Activated CD8-positive, alpha-beta memory T cell treated with anti-CD3 and anti-CD28 coated beads for 24 hours (primary cell): ENCODE measurements at regions not wholly inside any gene's neighbourhood (a gene's known extent, or its start where the extent isn't known, plus 50 kb on each side); places are given as distances from the start of the nearest gene placed in this dataset.
A peak's percentile ranks its signal among the peaks of the same experiment; 100 is the strongest.

Source experiments
- DNase-seq: peaks from one replicate; pipeline ENCODE4 v3.0.0-alpha.2; 2020

DNA sequence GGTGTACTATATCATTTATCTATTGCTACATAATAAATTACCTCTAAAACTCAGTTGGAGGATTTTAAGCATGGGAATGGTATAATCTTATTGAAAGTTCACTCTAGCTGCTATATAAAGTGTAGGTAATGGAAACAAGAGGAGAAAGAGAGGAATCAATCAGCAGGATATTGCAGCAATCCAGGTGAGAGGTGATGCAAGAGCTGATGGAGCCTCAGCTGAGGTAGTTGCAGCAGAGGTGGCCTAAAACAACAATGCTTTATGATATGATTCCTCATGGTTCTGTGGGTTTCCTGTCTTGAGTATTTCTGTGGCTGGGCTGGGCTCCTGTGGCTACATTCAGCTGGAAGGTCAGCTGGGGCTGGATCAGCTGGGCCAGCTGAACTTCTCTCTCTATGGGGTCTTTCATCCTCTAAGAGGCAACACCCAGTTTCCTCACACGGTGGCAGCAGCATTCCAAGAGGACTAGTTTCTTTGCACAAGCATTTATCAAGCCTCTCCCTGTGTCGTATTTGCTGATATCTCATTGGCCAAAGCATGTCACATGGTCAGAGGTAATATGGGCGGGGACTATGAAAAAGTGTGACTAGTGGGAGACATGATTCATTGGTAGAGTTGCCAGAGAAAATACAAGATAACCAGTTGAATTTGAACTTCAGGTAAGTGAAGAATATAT lies 135.4 kb upstream of the LARGE1 start:
- no peak for DNase-seq

DNA sequence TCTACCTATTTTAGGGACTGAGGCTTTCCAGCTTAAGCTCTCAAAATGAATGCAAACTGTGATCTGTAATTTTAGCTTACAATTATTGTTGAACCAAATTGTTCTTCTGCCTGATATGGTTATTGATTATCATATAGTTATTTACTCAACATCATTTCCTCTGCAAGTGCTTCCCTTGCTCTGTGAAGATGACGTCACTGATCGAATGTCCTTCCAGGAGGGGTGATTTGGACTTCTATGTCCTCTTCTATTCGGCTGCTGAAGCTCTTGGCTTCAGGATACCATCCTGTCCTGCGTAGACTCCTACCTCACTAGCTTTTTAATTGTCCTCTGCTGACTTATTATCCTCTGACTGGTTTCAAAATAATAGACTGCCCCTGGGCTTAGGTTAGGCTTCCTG lies 137.4 kb upstream of the LARGE1 start:
- no peak for DNase-seq

DNA sequence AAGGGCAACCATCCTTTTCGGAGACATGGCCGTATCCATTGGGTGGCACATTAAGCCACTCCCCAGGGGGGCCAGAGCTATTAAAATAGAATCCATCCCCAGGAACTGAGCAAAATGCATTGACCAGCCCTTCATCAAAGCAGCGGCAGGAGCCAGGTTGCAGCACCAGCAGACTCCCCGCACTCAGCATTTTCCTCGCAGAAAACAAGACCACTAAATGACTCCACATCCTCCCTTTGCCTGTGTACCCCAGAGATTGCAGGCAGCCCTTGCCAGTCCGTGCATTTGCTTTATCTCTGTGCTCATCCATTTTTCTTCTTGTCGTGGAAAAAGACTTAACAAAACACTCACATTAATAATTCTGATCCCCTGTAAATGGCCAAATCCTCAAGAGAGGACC lies 144.4 kb upstream of the LARGE1 start:
- DNase-seq, result no peak

DNA sequence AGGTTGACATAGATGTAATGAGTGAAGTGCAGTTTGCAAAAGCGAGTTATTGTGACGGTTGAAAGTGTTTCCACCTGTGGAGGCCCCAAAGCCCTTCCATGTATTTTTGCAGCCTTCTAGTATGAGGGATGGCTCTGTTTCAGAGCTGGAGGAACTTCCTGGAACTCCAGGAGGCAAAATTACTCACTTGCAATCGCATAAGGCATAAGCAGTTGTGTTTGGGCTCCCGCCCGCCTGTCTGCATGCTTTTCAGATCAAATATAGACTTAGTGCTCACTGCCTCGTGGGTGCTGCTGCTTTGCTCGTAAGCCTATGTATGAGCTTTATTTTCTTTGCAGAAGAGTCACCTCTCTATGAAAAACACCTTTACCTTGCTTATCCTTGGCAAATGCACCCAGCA lies 146.8 kb upstream of the LARGE1 start:
- DNase-seq, result no peak

DNA sequence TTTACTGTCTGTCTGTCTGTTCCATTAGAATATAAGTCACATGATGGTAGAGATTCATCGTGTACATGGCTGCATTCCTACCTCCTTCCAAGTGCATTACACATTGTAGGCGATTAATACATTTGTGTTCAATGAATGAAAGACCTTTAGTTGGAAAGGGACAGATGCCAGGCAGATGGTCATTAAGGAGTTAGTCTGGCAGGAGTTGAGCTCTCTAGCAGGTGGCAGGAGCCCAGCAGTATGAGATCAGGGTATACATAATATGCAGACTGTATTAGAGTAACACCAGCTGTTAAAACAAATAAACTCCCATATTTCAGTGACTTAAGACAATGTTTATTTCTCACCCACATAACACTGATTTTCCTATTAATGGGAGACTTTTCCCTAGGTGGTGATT lies 147.7 kb upstream of the LARGE1 start:
- DNase-seq, result no peak

DNA sequence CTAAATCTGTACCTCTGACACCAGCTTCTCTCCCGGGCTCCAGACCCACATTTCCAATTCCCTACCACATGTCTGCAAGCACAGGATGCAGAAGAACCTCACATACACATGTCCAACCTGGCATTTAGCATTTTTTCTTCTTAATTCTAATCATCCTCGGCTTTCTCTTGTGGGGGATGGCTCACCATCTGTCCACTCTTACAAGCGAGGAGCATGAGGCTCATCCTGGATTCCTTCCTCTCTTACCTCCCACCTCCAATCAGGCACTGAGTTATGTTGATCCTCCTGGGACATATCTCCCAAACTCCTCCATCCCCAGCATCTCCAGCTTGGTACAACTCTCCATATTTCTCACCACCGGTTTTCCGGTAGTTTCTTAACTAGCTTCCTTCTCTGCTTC lies 149.8 kb upstream of the LARGE1 start:
- no peak for DNase-seq

DNA sequence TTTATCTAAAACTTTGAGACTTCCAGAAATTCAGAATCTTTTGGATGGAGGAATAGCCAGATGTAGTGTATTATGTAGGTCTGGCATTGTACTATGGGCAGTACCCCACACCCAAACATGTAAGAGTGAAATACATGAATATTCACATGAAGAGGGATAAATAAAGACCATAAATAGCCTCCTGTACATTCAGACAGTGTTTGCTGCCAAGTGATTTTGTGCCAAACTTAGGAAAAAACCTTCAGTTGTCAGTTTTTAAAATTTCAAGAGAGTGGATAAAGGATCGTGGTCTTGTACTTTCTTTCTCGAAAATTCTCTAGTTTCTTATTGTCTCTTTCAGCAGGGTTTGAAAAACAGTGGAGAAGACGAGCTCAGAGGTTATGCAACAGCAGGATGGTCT lies 150.3 kb upstream of the LARGE1 start:
- no peak for DNase-seq

DNA sequence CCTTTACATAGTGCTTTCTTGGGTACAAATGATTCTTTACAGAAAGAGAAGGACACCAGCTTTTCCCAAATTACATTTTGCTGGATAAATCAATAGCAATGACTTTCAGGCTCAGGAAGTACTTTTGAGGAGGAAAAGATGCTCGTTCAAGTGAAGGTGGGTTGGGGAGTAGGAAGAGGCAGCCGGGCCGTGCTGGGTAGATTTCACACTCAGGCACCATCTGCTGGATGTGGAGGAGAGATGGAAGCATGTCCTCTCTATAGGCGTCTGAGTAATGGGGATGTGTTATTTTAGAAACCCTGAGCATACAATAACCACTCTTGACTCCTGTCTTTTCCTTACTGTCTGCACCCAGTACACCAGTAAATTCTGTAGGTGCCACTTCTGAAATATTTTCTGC lies 152.3 kb upstream of the LARGE1 start:
- DNase-seq, result no peak

DNA sequence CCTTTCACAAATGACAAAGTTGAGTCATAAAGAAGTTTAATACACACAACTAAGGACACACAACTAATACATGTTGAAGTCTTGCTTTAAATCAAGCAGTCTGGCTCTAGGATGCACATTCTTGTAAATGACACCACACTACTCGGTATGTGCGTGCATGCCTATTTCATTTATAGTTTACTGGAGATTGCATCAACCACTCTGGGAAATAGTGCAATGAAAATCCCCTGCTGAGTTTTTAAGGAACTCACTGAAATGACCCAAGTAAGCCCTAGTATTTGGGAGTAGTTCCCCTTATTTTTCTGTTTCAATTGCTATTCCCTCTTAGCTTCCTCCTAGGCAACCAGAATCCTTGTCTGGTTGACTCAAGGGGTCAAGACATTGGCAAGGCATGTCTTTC lies 160.2 kb upstream of the LARGE1 start:
- no peak for DNase-seq

DNA sequence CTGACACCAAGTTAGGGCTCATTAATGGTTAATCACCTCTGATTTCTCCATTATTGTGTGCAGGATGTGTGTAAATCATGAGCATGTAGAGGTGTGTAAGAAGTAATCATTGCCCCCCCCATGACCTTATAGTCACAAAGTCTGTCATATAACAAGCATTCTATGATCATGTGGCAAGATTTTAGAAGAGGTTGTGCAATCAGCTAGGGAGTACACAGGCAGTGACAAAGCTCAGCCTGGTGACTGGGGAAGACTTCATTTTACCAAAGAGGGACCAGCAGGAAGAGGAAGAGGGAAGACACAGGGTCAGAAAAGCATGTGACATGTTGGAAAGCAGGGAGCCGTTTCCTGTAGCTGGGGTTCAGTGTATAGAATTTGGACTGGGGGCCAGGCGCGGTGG lies 176.5 kb upstream of the LARGE1 start:
- DNase-seq, result no peak

DNA sequence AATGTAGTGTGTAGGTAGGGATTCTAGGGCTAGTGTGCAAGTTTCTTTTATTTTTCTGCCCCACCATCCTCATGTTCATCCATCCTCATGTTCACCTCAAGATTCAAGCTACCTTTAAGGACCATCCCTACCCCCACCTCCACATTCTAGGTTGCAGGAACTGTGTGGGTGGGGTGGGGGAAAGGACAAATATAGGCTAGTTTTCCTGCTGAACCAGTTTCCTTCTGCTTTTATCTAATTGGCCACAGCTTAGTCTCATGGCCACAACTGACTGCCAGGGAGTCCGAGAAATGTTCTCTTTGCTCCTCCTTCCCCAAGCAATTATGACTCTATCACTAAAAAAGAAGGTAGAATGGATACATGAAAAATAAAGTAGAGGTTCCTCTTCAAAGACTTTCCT lies 179.0 kb upstream of the LARGE1 start:
- DNase-seq, result no peak

DNA sequence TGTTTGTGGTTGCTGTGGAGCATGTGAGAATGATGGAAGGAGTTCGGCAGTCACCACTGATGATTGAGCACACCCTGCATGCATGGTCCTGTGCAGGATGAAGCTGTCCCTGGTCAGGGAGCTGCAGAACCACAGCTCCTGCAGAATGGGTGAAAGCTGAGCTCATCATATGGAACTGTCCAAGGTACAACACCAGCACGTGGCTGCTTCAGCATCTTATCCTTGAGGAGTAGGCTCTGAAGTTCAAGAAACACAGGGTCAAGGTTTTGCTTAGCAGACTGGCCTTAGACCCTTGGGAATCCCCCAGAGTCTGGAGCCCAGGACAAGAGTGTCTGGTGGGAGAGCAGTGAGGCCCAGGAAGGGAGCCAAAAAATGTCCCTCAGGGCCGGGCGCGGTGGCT lies 182.4 kb upstream of the LARGE1 start:
- DNase-seq, result no peak

DNA sequence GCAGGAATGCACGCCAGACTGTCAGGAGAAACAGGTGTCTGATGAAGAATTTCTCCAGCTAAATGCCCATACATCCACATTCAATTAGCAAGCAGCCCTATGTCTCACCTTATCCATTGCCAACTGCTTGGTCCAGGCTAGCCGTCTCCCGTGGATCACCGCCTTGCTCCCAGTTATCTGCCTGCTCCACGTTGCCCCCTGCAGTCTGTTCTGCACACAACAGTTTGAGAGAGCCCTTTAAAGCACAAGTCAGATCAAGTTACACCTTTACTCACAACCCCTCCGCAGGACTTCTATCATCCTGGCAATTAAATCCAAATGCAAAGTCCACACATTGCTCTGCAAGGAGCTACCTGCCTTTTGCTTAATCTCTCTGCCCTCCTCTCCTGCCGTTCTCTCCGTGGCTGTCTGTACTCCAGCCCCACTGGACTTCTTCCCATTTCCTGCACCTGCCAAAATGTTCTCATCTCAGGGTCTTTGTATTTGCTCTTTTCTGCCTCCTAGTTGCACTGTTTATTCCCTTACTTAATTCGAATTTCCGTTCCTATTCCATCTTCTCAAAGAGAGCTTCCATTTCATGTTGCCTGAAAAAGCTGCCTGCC lies 185.3 kb upstream of the LARGE1 start:
- DNase-seq, result no peak

DNA sequence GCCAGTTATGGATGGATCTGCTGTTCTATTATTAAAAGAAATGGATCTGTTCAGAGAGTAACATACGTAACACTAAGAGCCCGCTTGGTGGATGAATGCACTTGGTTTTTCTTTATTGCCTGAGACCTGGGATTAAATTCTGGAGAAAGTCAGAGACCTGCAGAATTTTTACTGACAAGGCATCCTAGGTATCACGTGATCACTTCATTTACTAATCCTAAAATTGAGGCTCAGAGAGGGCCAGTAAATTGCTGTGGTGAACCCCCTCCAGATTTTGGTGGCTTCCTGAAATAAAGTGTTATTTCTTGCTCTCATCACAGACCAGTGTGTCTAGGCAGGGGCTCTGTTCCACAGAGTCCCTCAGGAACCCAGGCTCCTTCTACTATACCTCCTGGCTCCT lies 187.9 kb upstream of the LARGE1 start:
- DNase-seq, result no peak

DNA sequence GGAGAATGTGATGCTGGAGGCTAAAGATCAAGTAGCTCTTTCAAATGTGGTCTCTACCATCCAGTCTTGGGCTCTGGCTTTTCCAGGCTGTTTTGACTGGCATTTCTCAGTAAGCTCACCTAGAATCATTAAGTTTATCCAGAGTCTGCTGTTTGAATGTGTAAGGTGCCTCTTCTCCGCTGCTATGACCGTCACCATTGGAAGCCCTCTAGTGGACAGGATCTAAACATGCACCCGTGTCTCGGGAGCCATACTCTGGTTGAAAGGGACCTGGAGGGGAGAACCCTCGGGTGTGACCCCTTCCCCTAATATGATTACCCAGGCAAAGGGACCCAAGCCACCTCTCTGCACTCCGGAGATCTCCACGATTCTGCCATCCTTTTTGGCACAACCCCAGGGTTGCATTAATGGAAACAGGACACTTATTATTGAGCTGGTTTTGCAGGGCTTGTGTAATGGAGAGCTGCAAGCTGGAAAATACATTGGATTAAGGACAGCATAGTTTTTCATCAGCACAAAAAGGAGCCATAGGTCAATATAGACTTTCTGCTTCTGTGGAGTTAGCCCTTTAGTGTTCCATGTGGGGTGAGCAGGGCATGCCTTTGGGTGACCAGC lies 191.0 kb upstream of the LARGE1 start:
- peak; percentile 58 for DNase-seq

DNA sequence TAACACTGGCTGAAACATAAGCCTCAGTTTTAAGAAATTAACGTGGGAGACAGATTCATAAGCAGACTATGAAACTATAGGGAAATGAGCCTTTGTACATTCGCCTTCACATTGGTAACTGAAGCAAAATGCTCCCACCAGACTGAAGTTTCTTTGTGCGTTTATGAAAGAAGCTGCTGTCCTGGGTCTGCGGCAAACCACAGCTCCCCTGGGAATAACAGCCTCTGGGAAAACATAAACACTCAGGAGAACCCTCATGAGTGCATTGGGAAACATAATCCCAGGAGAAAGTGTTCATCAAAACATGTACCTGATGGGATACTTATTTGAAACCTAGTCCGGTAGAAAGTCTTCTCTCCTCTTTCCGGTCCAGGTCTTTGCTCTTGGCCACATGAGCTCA lies 193.1 kb upstream of the LARGE1 start:
- no peak for DNase-seq

DNA sequence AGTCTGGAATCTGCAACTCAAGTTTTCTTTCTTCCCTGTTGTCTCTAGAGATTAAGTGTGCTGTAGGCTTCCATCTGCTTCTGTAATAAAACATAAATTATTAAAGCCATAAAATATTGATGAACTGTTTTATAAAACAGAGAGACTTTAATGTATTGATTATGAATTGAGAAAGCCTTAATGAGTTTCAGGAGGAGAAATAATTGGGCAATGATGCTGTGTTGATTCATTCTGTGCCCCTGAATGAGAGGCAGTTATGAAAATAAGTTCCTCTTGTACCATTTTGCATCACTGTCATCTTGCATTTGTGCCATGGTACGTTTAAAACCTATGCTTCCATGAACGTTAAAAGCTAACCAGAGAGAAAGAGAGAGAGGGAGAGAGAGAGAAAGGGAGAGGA lies 194.1 kb upstream of the LARGE1 start:
- DNase-seq, result no peak

DNA sequence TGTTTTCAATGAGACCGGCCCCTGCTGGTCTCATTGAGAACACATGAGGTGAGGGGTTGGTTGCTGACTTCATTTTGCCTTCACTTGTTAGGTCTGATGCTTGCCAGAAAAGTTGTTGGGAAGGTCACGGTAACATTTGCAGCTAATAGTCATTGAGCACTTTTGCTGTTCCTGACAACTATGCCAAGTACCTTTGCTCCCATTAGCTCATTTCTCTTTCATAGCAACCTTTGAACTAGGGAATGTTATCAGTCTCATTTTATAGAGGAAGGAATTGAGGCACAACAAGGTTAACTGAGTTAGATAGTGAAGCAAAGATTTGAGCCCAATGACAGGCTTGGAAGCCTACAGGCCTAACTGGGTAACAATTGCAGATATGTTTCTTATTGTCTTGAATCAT lies 195.4 kb upstream of the LARGE1 start:
- DNase-seq, result no peak

DNA sequence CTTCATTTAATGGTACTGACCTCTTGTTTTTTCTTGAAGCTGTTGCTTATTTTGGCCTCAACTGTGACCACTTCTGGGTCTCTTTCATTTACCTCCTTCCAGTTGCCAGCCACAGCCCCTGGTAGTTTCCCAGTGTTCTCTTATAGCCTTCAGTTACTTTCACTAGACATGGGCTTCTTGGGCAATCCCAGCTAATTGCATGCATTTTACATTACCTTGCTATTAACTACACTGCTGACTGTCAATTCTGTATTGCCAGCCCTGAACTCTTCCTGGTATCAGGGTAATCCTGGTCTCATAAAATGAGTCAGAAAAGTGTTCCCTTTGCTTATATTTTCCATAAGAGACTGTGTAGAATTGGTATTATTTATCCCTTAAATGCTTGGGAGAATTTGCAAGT lies 195.8 kb upstream of the LARGE1 start:
- no peak for DNase-seq

DNA sequence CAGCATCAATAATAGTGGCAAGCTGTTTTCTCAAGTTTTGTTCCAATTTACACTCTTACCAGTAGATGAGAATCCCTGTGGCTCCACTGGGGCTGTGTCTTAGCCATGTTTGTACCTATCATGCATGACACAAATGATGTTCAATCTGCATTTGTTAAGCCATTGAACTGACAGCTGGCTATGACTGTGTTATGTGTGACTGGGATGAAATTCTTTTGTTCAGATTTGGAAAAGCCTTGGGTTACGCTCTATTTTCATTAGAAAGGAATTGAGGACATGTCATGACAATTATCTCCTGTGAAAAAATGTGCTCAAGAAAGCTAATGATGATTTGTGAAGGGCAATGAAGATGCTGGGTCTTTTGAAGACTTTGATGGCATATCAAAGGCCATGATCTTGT lies 201.8 kb upstream of the LARGE1 start:
- no peak for DNase-seq

DNA sequence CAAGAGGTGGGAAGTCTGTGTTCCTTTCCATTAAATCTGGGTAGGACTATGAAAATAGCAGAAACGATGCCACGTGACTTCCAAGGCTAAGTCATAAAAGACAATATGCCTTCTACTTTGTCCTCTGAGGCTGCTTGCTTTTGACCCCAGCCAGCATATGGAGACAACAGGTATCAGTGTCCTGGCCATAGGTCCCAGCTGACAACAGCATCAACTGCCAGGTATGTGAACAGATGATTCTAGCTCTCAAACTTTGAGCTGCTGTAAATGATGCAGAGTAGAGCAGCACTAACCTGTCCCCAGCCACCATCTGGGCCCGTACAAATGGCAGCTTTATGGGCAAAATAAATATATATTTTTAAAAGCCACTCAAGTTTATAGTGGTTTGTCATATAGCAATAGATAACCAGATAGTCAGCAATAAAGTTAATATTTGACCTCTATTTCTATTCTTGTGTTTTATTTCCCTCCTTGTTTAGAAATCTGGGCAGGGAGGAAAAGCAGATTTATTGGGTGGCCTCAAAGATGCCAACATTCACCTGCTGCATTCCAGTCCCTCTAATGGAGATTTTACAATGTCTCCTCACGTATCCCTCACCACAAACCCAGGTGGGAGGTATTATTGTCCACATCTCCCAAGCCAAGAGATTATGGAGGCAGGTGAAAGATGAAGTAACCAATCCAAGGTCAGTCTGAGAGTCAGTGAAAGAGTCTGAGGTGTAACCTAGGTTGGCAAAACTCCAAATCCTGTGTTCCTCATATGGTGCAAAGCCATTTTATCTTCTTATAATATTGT lies 209.6 kb upstream of the LARGE1 start:
- no peak for DNase-seq

DNA sequence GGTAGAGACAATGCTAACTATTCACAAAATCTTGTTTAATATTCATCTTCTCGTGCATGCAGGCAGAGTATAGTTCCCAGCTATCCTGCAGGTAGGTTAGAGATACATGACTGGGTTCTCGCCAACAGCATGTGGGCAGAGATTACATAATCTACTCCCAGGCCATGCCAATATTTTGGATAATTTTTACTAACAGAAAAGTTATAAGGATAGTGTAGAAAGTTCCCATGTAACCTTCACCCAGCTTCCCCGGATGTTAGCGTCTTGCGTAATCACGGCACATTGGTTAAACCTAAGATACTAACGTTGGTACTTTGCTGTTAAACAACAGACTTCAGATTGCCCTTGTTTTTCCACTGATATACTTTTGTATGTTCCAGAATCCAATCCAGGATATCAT lies 215.5 kb upstream of the LARGE1 start:
- DNase-seq, result no peak

DNA sequence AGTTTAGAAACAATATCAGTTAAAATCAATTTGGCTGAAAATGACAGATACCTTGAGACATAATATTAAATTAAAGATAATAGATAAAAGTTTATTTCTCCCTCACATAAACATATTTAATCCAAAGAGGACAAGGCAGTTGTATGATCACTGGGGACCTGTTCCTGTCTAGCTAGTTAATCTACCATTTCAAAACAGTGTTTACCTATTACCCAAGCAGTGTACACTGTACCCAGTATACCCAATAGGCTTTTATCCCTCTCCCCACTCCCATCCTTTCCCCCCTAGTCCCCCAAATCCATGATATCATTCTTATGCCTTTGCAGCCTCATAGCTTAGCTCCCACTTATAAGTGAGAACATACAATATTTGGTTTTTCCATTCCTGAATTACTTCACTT lies 229.7 kb upstream of the LARGE1 start:
- DNase-seq, result no peak

DNA sequence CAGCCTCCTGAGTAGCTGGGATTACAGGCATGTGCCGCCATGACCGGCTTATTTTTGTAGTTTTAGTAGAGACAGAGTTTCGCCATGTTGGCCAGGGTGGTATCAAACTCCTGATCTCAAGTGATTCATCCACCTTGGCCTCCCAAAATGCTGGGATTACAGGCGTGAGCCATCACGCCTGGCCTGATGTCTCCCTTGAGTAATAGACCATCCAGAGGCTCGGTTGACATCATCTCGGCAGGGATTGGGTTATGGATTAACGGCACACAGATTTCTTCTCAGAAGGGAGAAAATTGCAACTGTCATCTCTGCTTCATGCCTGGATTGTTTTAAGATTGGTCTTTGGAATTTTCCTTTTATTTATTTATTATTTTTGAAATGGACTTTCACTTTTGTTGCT lies 239.2 kb upstream of the LARGE1 start:
- no peak for DNase-seq
